Motor neuron (in vitro differentiated cells): ENCODE measurements at regions not wholly inside any gene's neighbourhood (a gene's known extent, or its start where the extent isn't known, plus 50 kb on each side); places are given as distances from the start of the nearest gene placed in this dataset.

Source experiments
- ATAC-seq, 8 experiments: fragments of 200-7000 bp; cut with Tn5 transposase; replicated peaks in 6 of 8; 2 replicates each; pipeline ENCODE4 v1.8.0; 2021; ENCODE audit warnings: mild to moderate bottlenecking in 8 of 8, moderate library complexity in 8 of 8
- H3K27ac ChIP-seq, 2 donors: fragments of 250-450 bp; sonication (Bioruptor Pico); 2 replicates each; pipeline ENCODE4 v1.9.0; 2021; ENCODE audit warnings: antibody characterized with exemption in 2 of 2, mild to moderate bottlenecking in 2 of 2, moderate library complexity in 1 of 2
- H3K4me1 ChIP-seq, 2 donors: fragments of 250-450 bp; sonication (Bioruptor Pico); replicated peaks in 1 of 2; 2 replicates each; pipeline ENCODE4 v1.6.1; 2021; ENCODE audit warnings: antibody characterized with exemption in 2 of 2, mild to moderate bottlenecking in 2 of 2, moderate library complexity in 1 of 2
- H3K4me3 ChIP-seq, 5 donors: fragments of 250-450 bp; sonication (Bioruptor Pico); 2 replicates each; pipeline ENCODE4 v1.9.0; 2021; ENCODE audit warnings: antibody characterized with exemption in 5 of 5, mild to moderate bottlenecking in 5 of 5, moderate library complexity in 4 of 5
- WGBS, 10 experiments: fragments of 450-650 bp; shearing (Covaris generic); methylation state at CpG; one replicate each; pipeline ENCODE4 v1.0.0; 2022; 5-methylcytosine and 5-hydroxymethylcytosine counted together
- in situ Hi-C, 9 experiments: fragments of 400-800 bp; cut with MboI; loops; one replicate each; pipeline ENCODE4 v1.15.0; 2021; ENCODE audit warnings: low sequenced_read_pairs in 9 of 9, low pct_unique_long_range_greater_than_20kb in 2 of 9; ENCODE audit not compliant: unreplicated experiment in 9 of 9

DNA sequence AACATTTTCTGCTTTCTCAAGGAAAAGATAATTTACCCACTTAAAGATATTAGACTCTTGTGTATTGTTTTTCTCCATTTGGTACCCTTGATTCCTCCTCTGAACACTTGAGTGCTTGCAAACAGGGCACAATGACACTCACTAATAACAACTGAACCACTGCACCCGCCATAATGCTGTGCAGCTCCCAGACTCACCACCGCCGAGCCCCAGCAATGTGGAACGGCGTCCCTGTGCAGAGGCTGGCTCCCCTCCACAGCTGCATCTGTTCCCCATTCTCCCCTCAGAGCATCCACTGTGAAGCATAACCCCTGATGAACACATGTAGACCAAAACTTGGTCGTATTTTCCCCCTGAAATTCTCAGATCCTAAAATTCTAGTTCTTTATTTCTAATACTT lies 276.2 kb upstream of the PLSCR5 start:
- 0 to 86% (median 45%) methylated on average over 1 to 6 of the region's 6 CpGs; no CpG with 5 or more reads in 2 of the 10 experiments for WGBS, 10 experiments
- no peak for ATAC-seq

DNA sequence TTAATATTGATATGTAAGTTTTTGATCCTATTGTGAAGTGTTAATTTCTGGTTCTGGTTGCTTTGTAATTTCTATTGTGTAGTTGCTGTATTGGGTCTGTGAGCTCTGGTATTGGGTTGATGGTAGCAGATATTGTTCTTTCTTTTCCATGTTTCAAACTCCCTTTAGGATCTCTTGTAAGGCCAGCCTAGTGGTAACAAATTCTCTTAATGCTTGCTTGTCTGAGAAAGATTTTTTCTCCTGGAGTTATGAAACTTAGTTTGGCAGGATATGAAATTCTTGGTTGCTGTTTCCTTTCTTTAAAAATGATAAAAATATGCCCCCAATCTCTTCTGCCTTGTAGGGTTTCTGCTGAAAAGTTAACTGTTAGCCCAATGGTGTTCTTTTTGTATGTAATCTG lies 268.6 kb upstream of the PLSCR5 start:
- no peak overlapping the region for H3K27ac ChIP-seq
- H3K4me3 ChIP-seq: no peak overlapping the region
- ATAC-seq: no peak
- H3K4me1 ChIP-seq: no peaks in the 10 kb centered on the region
- in situ Hi-C loops: no loop called here

More for the DNA sequence above, 276.2 kb upstream of the PLSCR5 start:
- Histone ChIP-seq H3K4me1 (no peaks in the 10 kb centered on the region), H3K4me3 (no peak overlapping the region), H3K27ac (no peak overlapping the region)
- in situ Hi-C loops: no loop called here

DNA sequence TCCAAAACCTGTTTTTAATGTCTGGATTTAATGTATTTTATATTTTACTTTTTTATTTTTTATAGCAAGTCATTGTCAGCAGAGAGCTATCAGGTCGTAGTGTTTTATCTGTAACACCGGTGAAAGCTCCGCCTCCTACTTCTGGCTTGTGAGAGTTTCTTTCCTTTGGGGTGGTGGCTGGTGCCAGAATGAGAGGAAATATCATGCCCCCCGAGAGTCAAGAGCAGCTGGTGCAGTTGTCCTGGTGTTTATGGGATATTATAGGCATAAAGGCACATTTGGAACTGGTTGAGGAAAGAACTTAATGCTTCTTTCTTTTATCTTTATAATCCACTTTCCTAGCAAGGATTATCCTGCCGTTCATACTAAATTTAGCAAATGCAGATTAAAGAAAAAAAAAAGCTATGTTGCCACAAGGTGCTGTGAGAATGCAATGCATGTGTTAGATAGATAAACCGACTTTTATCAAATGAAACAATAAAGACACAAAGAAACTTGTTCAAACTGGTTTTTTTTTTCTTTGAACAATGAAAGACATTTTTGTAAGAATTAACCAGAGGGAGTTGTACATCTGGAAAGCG lies 260.1 kb upstream of the PLSCR5 start:
- no peak for ATAC-seq
- Histone ChIP-seq H3K27ac (no peak overlapping the region), H3K4me1 (no peaks in the 10 kb centered on the region), H3K4me3 (no peak overlapping the region)
- WGBS, 10 experiments: 40 to 88% (median 67%) methylated on average over 1 to 7 of the region's 7 CpGs
- in situ Hi-C loops: no loop called here

DNA sequence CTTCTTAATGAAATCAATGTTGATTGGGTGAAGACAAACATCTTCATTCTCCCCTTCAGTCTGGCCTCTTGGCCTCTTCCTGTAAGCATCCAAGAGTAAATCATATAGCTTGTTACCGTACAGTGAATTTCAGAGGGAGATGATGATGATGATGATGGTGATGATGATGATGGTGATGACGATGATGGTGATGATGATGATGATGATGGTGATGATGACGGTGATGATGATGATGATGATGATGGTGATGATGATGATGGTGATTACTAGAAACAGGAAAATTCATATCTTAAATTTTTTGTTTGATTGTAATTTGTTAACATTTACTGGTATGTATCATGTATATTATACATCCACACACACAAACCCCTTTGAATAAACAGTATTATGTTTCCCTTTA lies 256.1 kb upstream of the PLSCR5 start:
- 82 to 100% (median 93%) methylated on average over 1 to 3 of the region's 3 CpGs; no CpG with 5 or more reads in 1 of the 10 experiments for WGBS, 10 experiments
- no peaks in the 10 kb centered on the region for H3K4me1 ChIP-seq
- H3K4me3 ChIP-seq: no peak overlapping the region
- in situ Hi-C loops: no loop called here
- H3K27ac ChIP-seq: no peak overlapping the region
- ATAC-seq: no peak

DNA sequence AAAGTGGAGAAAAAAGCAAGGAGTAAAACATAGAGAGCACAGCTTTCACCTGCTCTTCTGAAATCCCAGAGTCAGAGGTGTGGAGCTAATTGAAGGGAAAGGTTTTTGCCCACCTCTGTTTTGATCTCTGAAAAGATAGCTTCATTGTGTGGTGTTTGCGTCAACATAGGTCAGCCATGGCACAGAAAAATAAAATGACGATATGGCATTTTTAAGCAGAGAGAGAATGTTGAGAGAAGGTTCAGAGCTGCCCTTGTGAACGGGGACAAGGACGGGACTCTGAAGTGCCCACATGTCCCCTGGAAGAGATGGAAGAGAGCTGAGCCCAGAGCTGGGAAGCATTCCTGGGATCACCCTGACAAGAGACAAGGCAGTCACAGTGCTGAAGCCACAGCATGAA lies 249.4 kb upstream of the PLSCR5 start:
- no peak for ATAC-seq
- WGBS, 10 experiments: 70 to 100% (median 91%) methylated on average over 1 to 4 of the region's 4 CpGs; no CpG with 5 or more reads in 2 of the 10 experiments
- Histone ChIP-seq H3K27ac (no peak overlapping the region), H3K4me1 (no peaks in the 10 kb centered on the region), H3K4me3 (no peak overlapping the region)
- in situ Hi-C loops: no loop called here

DNA sequence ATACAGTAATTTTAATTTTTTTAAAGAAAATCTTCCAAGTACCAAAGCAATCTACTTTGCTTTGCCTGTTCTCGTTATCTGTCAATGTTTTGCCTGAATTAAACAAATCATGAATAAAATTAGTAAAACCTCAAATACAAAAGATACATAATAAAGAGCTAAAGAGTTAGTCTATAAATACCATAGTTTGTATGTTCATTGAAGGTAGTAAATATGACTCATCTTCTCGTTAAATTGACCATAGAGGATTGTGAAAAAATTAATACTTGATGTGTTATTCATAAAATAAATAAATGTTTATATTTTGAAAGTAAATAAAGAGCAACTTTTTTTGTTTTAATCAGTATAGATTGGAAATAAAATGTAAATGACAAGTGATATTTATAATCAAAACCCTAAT lies 246.5 kb upstream of the PLSCR5 start:
- in situ Hi-C loops: no loop called here
- 10 to 83% (median 76%) methylated on average over 2 of the region's 2 CpGs for WGBS, 10 experiments
- H3K27ac ChIP-seq: no peak overlapping the region
- no peaks in the 10 kb centered on the region for H3K4me1 ChIP-seq
- no peak overlapping the region for H3K4me3 ChIP-seq
- ATAC-seq: no peak

DNA sequence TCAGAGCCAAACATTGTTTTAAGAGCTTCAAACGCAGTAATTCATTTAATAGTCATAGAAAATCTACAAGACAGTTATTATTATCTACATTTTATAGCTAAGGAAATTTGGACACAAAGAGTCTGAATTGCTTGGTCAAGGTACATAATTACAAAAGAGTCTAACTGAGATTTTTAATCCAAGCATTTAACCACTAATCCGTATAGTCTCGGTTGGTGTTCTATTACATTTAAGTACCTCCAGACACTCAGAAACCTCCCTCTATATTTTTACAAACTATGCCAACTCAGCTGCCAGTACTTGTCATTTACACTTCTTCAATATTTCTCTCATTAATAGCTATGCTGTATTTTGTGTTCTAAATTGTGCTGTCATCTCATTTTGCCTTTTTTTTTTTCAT lies 240.2 kb upstream of the PLSCR5 start:
- WGBS, 10 experiments: 62 to 100% (median 91%) methylated on average over 3 of the region's 3 CpGs
- Histone ChIP-seq H3K4me1 (no peaks in the 10 kb centered on the region), H3K4me3 (no peak overlapping the region), H3K27ac (no peak overlapping the region)
- in situ Hi-C loops: no loop called here
- ATAC-seq: no peak

DNA sequence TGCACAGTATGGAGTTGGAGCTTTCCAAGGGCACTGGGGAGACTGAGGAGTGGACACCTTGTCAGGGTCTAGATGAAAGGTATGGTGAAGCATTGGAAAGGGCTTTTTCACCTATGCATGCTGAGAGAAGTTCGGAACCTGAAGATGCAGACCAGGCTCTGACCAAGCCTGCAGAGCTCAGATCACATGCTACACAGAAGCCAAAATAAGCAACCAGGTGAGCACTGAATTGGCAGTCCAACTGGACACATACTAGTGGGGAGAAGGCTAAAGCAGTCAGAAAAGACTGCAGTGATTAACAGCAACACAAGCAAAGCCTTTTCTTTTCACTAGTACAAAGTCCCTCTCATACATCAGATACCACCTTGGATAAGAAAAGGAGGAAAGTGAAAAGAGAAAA lies 238.3 kb upstream of the PLSCR5 start:
- in situ Hi-C loops: no loop called here
- no peak overlapping the region for H3K27ac ChIP-seq
- no peak for ATAC-seq
- H3K4me1 ChIP-seq: no peaks in the 10 kb centered on the region
- 38 to 100% (median 86%) methylated on average over 1 of the region's 1 CpG; no CpG with 5 or more reads in 4 of the 10 experiments for WGBS, 10 experiments
- H3K4me3 ChIP-seq: no peak overlapping the region

DNA sequence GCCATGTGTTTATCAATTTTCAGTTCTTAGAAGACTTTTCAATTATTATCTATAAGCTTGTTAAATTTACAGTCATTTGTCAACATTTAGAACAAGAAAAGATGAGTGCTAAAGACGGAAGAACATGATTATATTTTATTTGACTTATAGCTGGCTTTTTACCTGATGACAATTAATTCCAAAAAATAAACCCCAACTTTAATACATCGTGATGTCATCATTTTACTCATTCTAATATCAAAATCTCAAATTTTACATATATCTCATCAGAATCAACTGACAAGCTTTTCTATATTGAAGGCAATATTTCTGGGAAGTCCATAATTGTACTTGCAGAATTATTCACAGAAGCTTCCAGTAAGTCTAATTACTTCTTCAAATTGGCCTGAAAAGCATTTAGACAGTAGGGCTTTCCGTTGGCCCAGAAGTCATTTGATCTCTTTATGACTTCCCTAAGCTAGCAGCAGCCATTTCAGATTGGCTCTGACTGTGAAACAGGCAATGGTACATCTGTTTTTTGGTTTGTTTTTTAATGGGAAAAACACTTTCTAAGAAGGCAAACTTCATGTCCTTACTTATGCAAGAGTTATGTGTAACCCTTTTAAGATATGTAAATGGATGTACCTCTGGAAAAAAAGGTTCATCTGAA lies 234.7 kb upstream of the PLSCR5 start:
- Histone ChIP-seq H3K4me1 (no peaks in the 10 kb centered on the region), H3K4me3 (no peak overlapping the region), H3K27ac (no peak overlapping the region)
- peak in 2 of 8 experiments; percentile 26 to 87 for ATAC-seq
- 21 to 90% (median 79%) methylated on average over 2 to 3 of the region's 3 CpGs for WGBS, 10 experiments
- in situ Hi-C loops: no loop called here

DNA sequence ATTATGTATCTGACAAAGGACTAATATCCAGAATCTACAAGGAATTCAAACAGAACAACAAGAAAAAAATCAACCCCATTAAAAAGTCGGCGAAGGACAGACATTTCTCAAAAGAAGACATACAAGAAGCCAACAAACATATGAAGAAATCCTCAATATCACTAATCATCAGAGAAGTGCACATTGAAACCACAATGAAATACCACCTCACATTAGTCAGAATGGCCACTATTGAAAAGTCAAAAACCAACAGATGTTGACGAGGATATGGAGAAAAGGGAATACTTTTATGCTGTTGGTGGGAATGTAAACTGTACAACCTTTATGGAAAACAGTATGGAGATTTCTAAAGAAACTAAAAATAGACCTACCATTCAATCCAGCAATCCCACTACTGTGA lies 233.1 kb upstream of the PLSCR5 start:
- WGBS, 10 experiments: 81 to 100% (median 94%) methylated on average over 2 to 3 of the region's 3 CpGs; no CpG with 5 or more reads in 1 of the 10 experiments
- ATAC-seq: no peak
- in situ Hi-C loops: no loop called here
- Histone ChIP-seq H3K27ac (no peak overlapping the region), H3K4me3 (no peak overlapping the region), H3K4me1 (no peaks in the 10 kb centered on the region)

DNA sequence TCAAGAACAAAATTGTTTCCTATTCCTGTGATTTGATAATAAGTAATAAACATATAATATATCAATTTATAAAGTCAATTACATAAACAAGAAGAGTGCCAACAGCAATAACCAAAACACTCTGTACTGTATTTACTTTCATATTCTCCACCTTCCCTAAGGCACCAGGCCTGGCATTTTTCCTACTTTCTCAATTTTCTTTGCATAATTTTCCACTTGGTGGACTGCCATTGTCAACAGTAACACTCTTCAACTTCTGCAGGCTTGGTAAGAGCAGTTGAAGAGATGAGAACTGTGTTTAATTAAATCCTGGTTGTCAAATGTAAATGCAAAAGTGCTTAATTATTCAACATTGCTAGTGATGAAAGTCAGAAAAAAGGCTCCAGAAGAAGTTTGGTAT lies 229.8 kb upstream of the PLSCR5 start:
- H3K4me1 ChIP-seq: no peaks in the 10 kb centered on the region
- in situ Hi-C loops: no loop called here
- no peak overlapping the region for H3K27ac ChIP-seq
- peak in 1 of 8 experiments; percentile 39 for ATAC-seq
- no peak overlapping the region for H3K4me3 ChIP-seq

DNA sequence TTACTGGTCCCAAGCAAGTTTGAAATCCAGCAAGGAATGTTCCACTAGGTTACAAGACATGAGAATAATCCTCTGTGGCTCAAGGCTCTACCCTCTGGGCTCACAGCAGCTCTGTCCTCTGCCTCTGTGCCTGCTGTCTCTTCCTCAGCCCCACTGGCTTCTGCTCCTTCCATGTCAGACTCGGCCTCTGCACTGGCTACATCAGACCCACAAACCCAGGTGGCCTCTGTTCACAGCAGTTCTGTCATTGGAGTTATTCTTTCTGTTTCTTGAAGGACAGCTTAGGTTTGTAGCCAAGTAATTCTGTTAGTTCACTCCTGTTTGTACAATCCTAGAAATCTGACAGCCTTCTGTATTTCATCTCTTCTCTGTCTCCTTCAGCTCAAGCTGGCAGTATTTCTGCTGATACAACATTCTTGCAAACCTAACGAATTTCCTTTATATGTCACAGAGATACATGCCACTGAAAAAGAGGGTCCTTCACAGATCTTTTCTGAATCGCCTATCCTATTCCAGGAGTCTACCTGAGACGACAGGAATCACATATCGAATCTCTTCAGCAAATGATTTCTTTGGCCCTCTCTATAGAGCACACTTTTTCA lies 227.8 kb upstream of the PLSCR5 start:
- ATAC-seq: no peak
- Histone ChIP-seq H3K27ac (no peak overlapping the region), H3K4me1 (no peaks in the 10 kb centered on the region), H3K4me3 (no peak overlapping the region)
- 52 to 100% (median 82%) methylated on average over 1 to 5 of the region's 5 CpGs for WGBS, 10 experiments
- in situ Hi-C loops: no loop called here

DNA sequence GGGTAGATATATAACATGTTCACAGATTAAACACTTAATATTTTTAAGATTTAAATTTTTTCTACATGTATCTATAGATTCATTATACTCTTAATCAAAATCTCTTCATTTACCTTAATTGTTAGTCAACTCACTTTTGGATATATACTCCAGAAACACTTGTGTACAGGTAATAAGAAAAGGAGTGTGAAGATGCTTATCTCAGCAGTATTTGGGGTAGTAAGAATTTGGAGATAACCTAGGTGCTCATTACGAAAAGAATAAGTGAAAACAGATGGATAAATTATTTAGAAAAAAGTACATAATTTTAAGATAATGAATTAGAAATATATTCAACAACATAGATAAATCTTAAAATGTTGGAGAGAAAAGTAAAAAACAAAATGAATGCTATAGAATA lies 226.5 kb upstream of the PLSCR5 start:
- in situ Hi-C loops: no loop called here
- ATAC-seq: no peak
- no peak overlapping the region for H3K4me3 ChIP-seq
- WGBS, 10 experiments: 17 to 100% (median 88%) methylated on average over 1 of the region's 1 CpG
- no peak overlapping the region for H3K27ac ChIP-seq
- H3K4me1 ChIP-seq: no peaks in the 10 kb centered on the region

DNA sequence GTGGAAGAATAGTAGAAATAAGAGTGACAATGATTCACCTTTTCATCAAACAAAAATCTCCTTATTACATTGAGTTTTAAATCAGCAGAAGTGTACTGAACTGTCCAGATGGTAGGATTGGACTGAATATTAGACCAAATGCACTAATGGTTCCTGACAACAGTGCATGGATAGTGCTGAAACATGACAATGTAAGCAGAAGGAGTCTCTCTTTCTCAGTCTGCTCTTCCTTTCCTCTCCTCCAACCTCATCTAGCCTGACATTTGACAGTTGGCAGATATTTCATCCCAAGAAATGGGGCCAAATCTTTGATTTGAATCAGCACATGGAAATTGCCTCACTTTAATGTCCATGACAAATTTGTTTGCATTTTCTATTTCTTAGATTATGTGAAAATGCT lies 225.1 kb upstream of the PLSCR5 start:
- no peak for ATAC-seq
- Histone ChIP-seq H3K4me1 (no peaks in the 10 kb centered on the region), H3K27ac (no peak overlapping the region), H3K4me3 (no peak overlapping the region)
- in situ Hi-C loops: no loop called here
